Fibroblast of lung (primary cell): ENCODE measurements at regions not wholly inside any gene's neighbourhood (a gene's known extent, or its start where the extent isn't known, plus 50 kb on each side); places are given as distances from the start of the nearest gene placed in this dataset.

Source experiments
- DNase-seq, 2 donors: peaks; one replicate each; pipeline versions ENCODE4 v3.0.0 to v3.0.0-alpha.2; 2010; ENCODE audit warnings: low read depth in 2 of 2
- H2AFZ ChIP-seq: 2 replicates; pipeline ENCODE4 v1.5.1; 2012; ENCODE audit warnings: low read length, control low read depth, inconsistent platforms
- H3K27ac ChIP-seq: 2 replicates; pipeline ENCODE4 v1.5.1; 2011; ENCODE audit warnings: low read length, control low read depth; ENCODE audit not compliant: insufficient read depth
- H3K27me3 ChIP-seq: 2 replicates; pipeline ENCODE4 v1.5.1; 2011; ENCODE audit warnings: mild to moderate bottlenecking, low read length; ENCODE audit not compliant: control insufficient read depth, insufficient read depth
- H3K36me3 ChIP-seq: 2 replicates; pipeline ENCODE4 v1.5.1; 2011; ENCODE audit warnings: low read length; ENCODE audit not compliant: control insufficient read depth, insufficient read depth
- H3K4me1 ChIP-seq: 2 replicates; pipeline ENCODE4 v1.5.1; 2011; ENCODE audit warnings: low read length; ENCODE audit not compliant: control insufficient read depth, insufficient read depth; ENCODE audit errors: extremely low read depth
- H3K4me2 ChIP-seq: 2 replicates; pipeline ENCODE4 v1.5.1; 2011; ENCODE audit warnings: low read length, control low read depth; ENCODE audit not compliant: insufficient read depth; ENCODE audit errors: extremely low read depth
- H3K4me3 ChIP-seq, 4 experiments: fragments of 200-600 bp in 1 of 4; sonication (generic) in 1 of 4; replicated peaks in 1 of 4; 2 replicates each; pipeline ENCODE4 v1.5.1; 2011 to 2016; ENCODE audit warnings: low read length in 4 of 4, low read depth in 3 of 4, mild to moderate bottlenecking in 3 of 4, control low read depth in 2 of 4, inconsistent platforms in 1 of 4, mixed read lengths in 1 of 4; ENCODE audit not compliant: insufficient read depth in 1 of 4; ENCODE audit errors: control extremely low read depth in 1 of 4
- H3K79me2 ChIP-seq: 2 replicates; pipeline ENCODE4 v1.5.1; 2012; ENCODE audit warnings: mild to moderate bottlenecking, low read length, inconsistent platforms; ENCODE audit not compliant: control insufficient read depth, insufficient read depth
- H3K9ac ChIP-seq: 2 replicates; pipeline ENCODE4 v1.5.1; 2011; ENCODE audit warnings: mild to moderate bottlenecking, low read length, control low read depth; ENCODE audit not compliant: insufficient read depth
- H3K9me3 ChIP-seq: 2 replicates; pipeline ENCODE4 v1.5.1; 2012; ENCODE audit warnings: low read depth, low read length; ENCODE audit not compliant: control insufficient read depth, insufficient read depth
- H4K20me1 ChIP-seq: 2 replicates; pipeline ENCODE4 v1.5.1; 2011; ENCODE audit warnings: low read length; ENCODE audit not compliant: control insufficient read depth, insufficient read depth; ENCODE audit errors: extremely low read depth
- CTCF ChIP-seq, 2 donors: IDR thresholded peaks in 1 of 2; conservative IDR thresholded peaks in 1 of 2; 1 replicate in 1 of 2; 2 replicates in 1 of 2; pipeline ENCODE4 v1.5.1; 2011 to 2012; ENCODE audit warnings: low read length in 2 of 2, control low read depth in 1 of 2, inconsistent platforms in 1 of 2, low read depth in 1 of 2, mild to moderate bottlenecking in 1 of 2
- EZH2 ChIP-seq: IDR thresholded peaks from 2 replicates; pipeline ENCODE4 v1.5.1; 2012; ENCODE audit warnings: low read length, control low read depth, mild to moderate bottlenecking; ENCODE audit errors: missing control alignments

GRCh38 chr10:53102424-53102823 lies 329.8 kb upstream of the MBL2 start:
- Histone ChIP-seq H3K36me3 (no peaks in the 10 kb centered on the region), H3K79me2 (no peaks in the 10 kb centered on the region), H3K27ac (no peak overlapping the region), H2AFZ (no peak overlapping the region), H3K9me3 (no peaks in the 10 kb centered on the region), H3K27me3 (no peaks in the 10 kb centered on the region), H3K9ac (no peak overlapping the region), H3K4me2 (no peak overlapping the region), H4K20me1 (no peaks in the 10 kb centered on the region), H3K4me1 (no peaks in the 10 kb centered on the region), H3K4me3 (no peak overlapping the region)
- TF ChIP-seq EZH2 (no peak), CTCF (conservative IDR thresholded peaks at IDR 0.05 in 1 of 2, IDR thresholded peaks at IDR 0.05 in 1 of 2; ENCODE audit: low read depth in 1 of 2, low read length in 2 of 2) (no peak)
- no peak for DNase-seq

GRCh38 chr10:53093878-53094277 lies 321.3 kb upstream of the MBL2 start:
- H3K9me3 ChIP-seq = no peaks in the 10 kb centered on the region
- no peaks in the 10 kb centered on the region for H3K27me3 ChIP-seq
- no peaks in the 10 kb centered on the region for H3K36me3 ChIP-seq
- no peak overlapping the region for H2AFZ ChIP-seq
- H3K9ac ChIP-seq = no peak overlapping the region
- H3K27ac ChIP-seq = no peak overlapping the region
- H3K79me2 ChIP-seq = no peaks in the 10 kb centered on the region
- TF ChIP-seq CTCF (conservative IDR thresholded peaks at IDR 0.05 in 1 of 2, IDR thresholded peaks at IDR 0.05 in 1 of 2; ENCODE audit: low read depth in 1 of 2, low read length in 2 of 2) = no peak
- no peaks in the 10 kb centered on the region for H3K4me1 ChIP-seq
- H4K20me1 ChIP-seq = no peaks in the 10 kb centered on the region
- H3K4me2 ChIP-seq = no peak overlapping the region
- H3K4me3 ChIP-seq = no peak overlapping the region
- no peak for DNase-seq

- Histone ChIP-seq H3K9me3 (no peaks in the 10 kb centered on the region), H3K27me3 (no peaks in the 10 kb centered on the region), H3K79me2 (no peaks in the 10 kb centered on the region), H3K27ac (no peak overlapping the region), H2AFZ (no peak overlapping the region), H3K4me2 (no peak overlapping the region), H3K4me3 (no peak overlapping the region), H3K9ac (no peak overlapping the region), H3K36me3 (no peaks in the 10 kb centered on the region), H4K20me1 (no peaks in the 10 kb centered on the region), H3K4me1 (no peaks in the 10 kb centered on the region)
- DNase-seq = no peak
- TF ChIP-seq EZH2 (no peak), CTCF (conservative IDR thresholded peaks at IDR 0.05 in 1 of 2, IDR thresholded peaks at IDR 0.05 in 1 of 2; ENCODE audit: low read depth in 1 of 2, low read length in 2 of 2) (no peak)
Observed at GRCh38 chr10:53091574-53091973, 319.0 kb upstream of the MBL2 start.
